Esophagus muscularis mucosa (tissue), 4 donors: ENCODE measurements at regions not wholly inside any gene's neighbourhood (a gene's known extent, or its start where the extent isn't known, plus 50 kb on each side); places are given as distances from the start of the nearest gene placed in this dataset.
"Not testable (repeated sequence)": the region's sequence is repeated elsewhere in the genome, so short reads cannot be mapped to it uniquely, and the experiment has no call there.

Source experiments
- DNase-seq: peaks from one replicate; pipeline ENCODE4 v3.0.0-alpha.2; 2017; ENCODE audit errors: extremely low spot score
- H3K27ac ChIP-seq, 4 donors: fragments of 200-600 bp; sonication (generic); replicated peaks in 1 of 4; 1 replicate in 3 of 4; 2 replicates in 1 of 4; pipeline ENCODE4 v1.5.1; 2016 to 2019; ENCODE audit warnings: mild to moderate bottlenecking in 1 of 4
- H3K27me3 ChIP-seq, 4 donors: fragments of 200-600 bp; sonication (generic); one replicate each; pipeline versions ENCODE4 v1.5.1 to v1.6.0; 2016 to 2019
- H3K36me3 ChIP-seq, 4 donors: fragments of 200-600 bp; sonication (generic); one replicate each; pipeline ENCODE4 v1.5.1; 2016 to 2019
- H3K4me1 ChIP-seq, 4 donors: fragments of 200-600 bp; sonication (generic); one replicate each; pipeline ENCODE4 v1.5.1; 2016 to 2019
- H3K4me3 ChIP-seq, 4 donors: fragments of 200-600 bp; sonication (generic); 1 replicate in 2 of 4; 2 replicates in 2 of 4; pipeline ENCODE4 v1.5.1; 2016 to 2019; ENCODE audit warnings: mild to moderate bottlenecking in 4 of 4, moderate library complexity in 1 of 4
- H3K9me3 ChIP-seq, 4 donors: fragments of 200-600 bp; sonication (generic); 1 replicate in 3 of 4; 2 replicates in 1 of 4; pipeline ENCODE4 v1.5.1; 2016 to 2019
- CTCF ChIP-seq, 3 experiments: fragments of 200-600 bp in 2 of 3; fragments of 450-650 bp in 1 of 3; sonication (generic) in 2 of 3; IDR thresholded peaks; one replicate each; pipeline ENCODE4 v1.5.1; 2017 to 2019; ENCODE audit warnings: antibody characterized with exemption in 3 of 3, mild to moderate bottlenecking in 2 of 3, moderate library complexity in 1 of 3
- EP300 ChIP-seq: sonication (generic); formaldehyde crosslinking; IDR thresholded peaks from one replicate; pipeline ENCODE4 v1.6.1; 2017; ENCODE audit warnings: antibody characterized with exemption
- POLR2A ChIP-seq: fragments of 450-650 bp; IDR thresholded peaks from one replicate; pipeline ENCODE4 v1.6.1; 2017; ENCODE audit warnings: antibody characterized with exemption, moderate library complexity, mild to moderate bottlenecking, low read depth
- POLR2AphosphoS5 ChIP-seq, 2 donors: sonication (generic); formaldehyde crosslinking; IDR thresholded peaks; one replicate each; pipeline ENCODE4 v1.6.1; 2017; ENCODE audit warnings: antibody characterized with exemption in 2 of 2
- WGBS: methylation state at CpG from one replicate; pipeline ENCODE4 v1.1.5; 2018; 5-methylcytosine and 5-hydroxymethylcytosine counted together
- intact Hi-C: fragments of 100-400 bp; cut with DNase I; formaldehyde crosslinking; loops from one replicate; pipeline ENCODE4 v1.15.1; 2023

- DNase-seq = no peak
- Histone ChIP-seq H3K27me3 (no peaks in the 10 kb centered on the region), H3K27ac (no peak overlapping the region), H3K36me3 (no peaks in the 10 kb centered on the region), H3K4me1 (no peaks in the 10 kb centered on the region), H3K9me3 (peaks cover 0 to 89% (median 48%) of the 10 kb centered on the region in 4 donors), H3K4me3 (no peak overlapping the region)
- TF ChIP-seq CTCF (IDR thresholded peaks at IDR 0.05) (no peak), POLR2A (no peak), POLR2AphosphoS5 (IDR thresholded peaks at IDR 0.05) (no peak), EP300 (no peak)
- 74% methylated on average over 15 of the region's 15 CpGs for WGBS
- intact Hi-C loops = no loop called here
These were observed 1106.0 kb downstream of the RPIA start for GRCh38 chr2:89797320-89798038.

- 75% methylated on average over 18 of the region's 18 CpGs for WGBS
- H3K36me3 ChIP-seq, H3K27ac ChIP-seq, DNase-seq, H3K4me1 ChIP-seq, H3K27me3 ChIP-seq, H3K4me3 ChIP-seq, intact Hi-C loops: not testable (repeated sequence)
- H3K9me3 ChIP-seq = peaks cover 0 to 98% (median 63%) of the 10 kb centered on the region in 4 donors
These were observed 1109.7 kb downstream of the RPIA start for GRCh38 chr2:89801207-89801606.

GRCh38 chr2:89806363-89806762 is 1114.9 kb downstream of the RPIA start:
- H3K27me3 ChIP-seq, H3K27ac ChIP-seq, H3K4me1 ChIP-seq, H3K4me3 ChIP-seq, DNase-seq, intact Hi-C loops, H3K36me3 ChIP-seq: not testable (repeated sequence)
- H3K9me3 ChIP-seq = peaks cover 0 to 91% (median 63%) of the 10 kb centered on the region in 4 donors
- WGBS = 79% methylated on average over 14 of the region's 14 CpGs

- no peak for DNase-seq
- Histone ChIP-seq H3K27me3 (no peaks in the 10 kb centered on the region), H3K4me3 (no peak overlapping the region), H3K36me3 (no peaks in the 10 kb centered on the region), H3K9me3 (peaks cover 0 to 86% (median 58%) of the 10 kb centered on the region in 4 donors), H3K27ac (no peak overlapping the region), H3K4me1 (no peaks in the 10 kb centered on the region)
- no peak for TF ChIP-seq CTCF (IDR thresholded peaks at IDR 0.05)
- no peak for TF ChIP-seq POLR2AphosphoS5 (IDR thresholded peaks at IDR 0.05)
- TF ChIP-seq EP300 = no peak
- TF ChIP-seq POLR2A = no peak
- WGBS = 76% methylated on average over 11 of the region's 11 CpGs
- intact Hi-C loops = no loop called here
These were observed 1119.8 kb downstream of the RPIA start for GRCh38 chr2:89811295-89811694.

GRCh38 chr2:89811910-89812309 is 1120.4 kb downstream of the RPIA start:
- peaks cover 0 to 86% (median 52%) of the 10 kb centered on the region in 4 donors for H3K9me3 ChIP-seq

GRCh38 chr2:89814359-89814758 is 1122.9 kb downstream of the RPIA start:
- H3K4me1 ChIP-seq, H3K27me3 ChIP-seq, H3K27ac ChIP-seq, H3K4me3 ChIP-seq, DNase-seq, H3K36me3 ChIP-seq, intact Hi-C loops: not testable (repeated sequence)
- peaks cover 0 to 92% (median 54%) of the 10 kb centered on the region in 4 donors for H3K9me3 ChIP-seq
- WGBS = 80% methylated on average over 16 of the region's 16 CpGs

More at GRCh38 chr2:89811910-89812309, 1120.4 kb downstream of the RPIA start:
- DNase-seq, H3K36me3 ChIP-seq, H3K4me3 ChIP-seq, H3K27ac ChIP-seq, H3K27me3 ChIP-seq, H3K4me1 ChIP-seq, intact Hi-C loops: not testable (repeated sequence)
- 74% methylated on average over 14 of the region's 14 CpGs for WGBS

GRCh38 chr2:89818873-89819272 is 1127.4 kb downstream of the RPIA start:
- Histone ChIP-seq H3K27ac (no peak overlapping the region), H3K27me3 (no peaks in the 10 kb centered on the region), H3K4me1 (no peaks in the 10 kb centered on the region), H3K9me3 (peaks cover 0 to 91% (median 46%) of the 10 kb centered on the region in 4 donors), H3K36me3 (no peaks in the 10 kb centered on the region), H3K4me3 (no peak overlapping the region)
- no peak for DNase-seq
- WGBS = 79% methylated on average over 12 of the region's 12 CpGs
- intact Hi-C loops = no loop called here
- TF ChIP-seq POLR2A (no peak), POLR2AphosphoS5 (IDR thresholded peaks at IDR 0.05) (no peak), CTCF (IDR thresholded peaks at IDR 0.05) (no peak), EP300 (no peak)
